Right atrium auricular region (tissue), 2 donors: ENCODE measurements at regions not wholly inside any gene's neighbourhood (a gene's known extent, or its start where the extent isn't known, plus 50 kb on each side); places are given as distances from the start of the nearest gene placed in this dataset.

Experiments used
- DNase-seq: peaks from one replicate; pipeline ENCODE4 v3.0.0-alpha.2; 2019; ENCODE audit warnings: low spot score
- H3K27ac ChIP-seq, 2 donors: fragments of 200-600 bp; sonication (generic); 1 replicate in 1 of 2; 2 replicates in 1 of 2; pipeline ENCODE4 v1.5.1; 2016 to 2019
- H3K27me3 ChIP-seq, 2 donors: fragments of 200-600 bp; sonication (generic); one replicate each; pipeline versions ENCODE4 v1.5.1 to v1.6.0; 2017 to 2019
- H3K36me3 ChIP-seq: fragments of 200-600 bp; sonication (generic); one replicate; pipeline ENCODE4 v1.5.1; 2016
- H3K4me1 ChIP-seq, 2 donors: fragments of 200-600 bp; sonication (generic); one replicate each; pipeline versions ENCODE4 v1.5.1 to v1.6.0; 2017 to 2019
- H3K4me3 ChIP-seq, 2 donors: fragments of 200-600 bp; sonication (generic); 1 replicate in 1 of 2; 2 replicates in 1 of 2; pipeline ENCODE4 v1.5.1; 2017 to 2019; ENCODE audit warnings: mild to moderate bottlenecking in 1 of 2, moderate library complexity in 1 of 2
- H3K9me3 ChIP-seq, 2 donors: fragments of 200-600 bp; sonication (generic); one replicate each; pipeline ENCODE4 v1.5.1; 2019
- CTCF ChIP-seq, 2 donors: fragments of 200-600 bp; sonication (generic); IDR thresholded peaks; one replicate each; pipeline ENCODE4 v1.5.1; 2019; ENCODE audit warnings: antibody characterized with exemption in 2 of 2

- no peaks in the 10 kb centered on the region for H3K27me3 ChIP-seq
- H3K36me3 ChIP-seq = peaks cover 8% of the 10 kb centered on the region
- no peaks in the 10 kb centered on the region for H3K9me3 ChIP-seq
- H3K4me1 ChIP-seq = peaks cover 0 to 46% of the 10 kb centered on the region in 2 donors
- peak overlapping the region; percentile 71 to 99 for H3K4me3 ChIP-seq
- TF ChIP-seq CTCF (IDR thresholded peaks at IDR 0.05) = no peak
- DNase-seq = no peak
- peak overlapping the region; percentile 97 to 99 for H3K27ac ChIP-seq
Observed at GRCh38 chr3:48086705-48087104, 70.5 kb upstream of the MAP4 start.

- H3K4me1 ChIP-seq = peaks cover 0 to 61% of the 10 kb centered on the region in 2 donors
- H3K4me3 ChIP-seq = no peak overlapping the region
- no peak for TF ChIP-seq CTCF (IDR thresholded peaks at IDR 0.05)
- no peaks in the 10 kb centered on the region for H3K27me3 ChIP-seq
- no peaks in the 10 kb centered on the region for H3K9me3 ChIP-seq
- no peak for DNase-seq
- H3K27ac ChIP-seq = peak overlapping the region; percentile 97 to 99
- peaks cover 8% of the 10 kb centered on the region for H3K36me3 ChIP-seq
Observed at GRCh38 chr3:48084929-48085328, 68.7 kb upstream of the MAP4 start.

GRCh38 chr3:48084170-48084569, 68.0 kb upstream of the MAP4 start:
- TF ChIP-seq CTCF (IDR thresholded peaks at IDR 0.05) = no peak
- Histone ChIP-seq H3K4me1 (peaks cover 0 to 62% of the 10 kb centered on the region in 2 donors), H3K9me3 (no peaks in the 10 kb centered on the region), H3K4me3 (no peak overlapping the region), H3K27ac (peak overlapping the region; percentile 55 to 97), H3K27me3 (no peaks in the 10 kb centered on the region), H3K36me3 (peaks cover 8% of the 10 kb centered on the region)
- no peak for DNase-seq

GRCh38 chr3:48082580-48083184, 66.5 kb upstream of the MAP4 start:
- H3K27ac ChIP-seq = peak overlapping the region in 1 of 2 donors; percentile 25
- peaks cover 0 to 64% of the 10 kb centered on the region in 2 donors for H3K4me1 ChIP-seq

GRCh38 chr3:48077815-48078214, 61.6 kb upstream of the MAP4 start:
- Histone ChIP-seq H3K27ac (peak overlapping the region in 1 of 2 donors; percentile 48), H3K27me3 (no peaks in the 10 kb centered on the region), H3K9me3 (no peaks in the 10 kb centered on the region), H3K36me3 (no peaks in the 10 kb centered on the region), H3K4me3 (no peak overlapping the region), H3K4me1 (peaks cover 0 to 37% of the 10 kb centered on the region in 2 donors)
- DNase-seq = no peak
- TF ChIP-seq CTCF (IDR thresholded peaks at IDR 0.05) = no peak

More at GRCh38 chr3:48082580-48083184, 66.5 kb upstream of the MAP4 start:
- H3K9me3 ChIP-seq = no peaks in the 10 kb centered on the region
- H3K27me3 ChIP-seq = no peaks in the 10 kb centered on the region
- H3K36me3 ChIP-seq = peaks cover 8% of the 10 kb centered on the region
- DNase-seq = no peak
- no peak overlapping the region for H3K4me3 ChIP-seq
- no peak for TF ChIP-seq CTCF (IDR thresholded peaks at IDR 0.05)

- TF ChIP-seq CTCF (IDR thresholded peaks at IDR 0.05) = no peak
- DNase-seq = no peak
- peak overlapping the region in 1 of 2 donors; percentile 68 for H3K27ac ChIP-seq
Observed at GRCh38 chr3:48070030-48070429, 53.8 kb upstream of the MAP4 start.

More at GRCh38 chr3:48070030-48070429, 53.8 kb upstream of the MAP4 start:
- H3K4me1 ChIP-seq = peaks cover 0 to 49% of the 10 kb centered on the region in 2 donors
- no peak overlapping the region for H3K4me3 ChIP-seq
- peaks cover 6% of the 10 kb centered on the region for H3K36me3 ChIP-seq
- no peaks in the 10 kb centered on the region for H3K27me3 ChIP-seq
- no peaks in the 10 kb centered on the region for H3K9me3 ChIP-seq
